Thyroid gland (tissue), 4 donors: ENCODE measurements at regions not wholly inside any gene's neighbourhood (a gene's known extent, or its start where the extent isn't known, plus 50 kb on each side); places are given as distances from the start of the nearest gene placed in this dataset.

Source experiments
- DNase-seq, 2 donors: peaks; one replicate each; pipeline ENCODE4 v3.0.0-alpha.2; 2019
- H3K27ac ChIP-seq, 3 donors: fragments of 200-600 bp; sonication (generic); 1 replicate in 2 of 3; 2 replicates in 1 of 3; pipeline ENCODE4 v1.5.1; 2016 to 2019; ENCODE audit warnings: mild to moderate bottlenecking in 1 of 3, moderate library complexity in 1 of 3
- H3K27me3 ChIP-seq: fragments of 200-600 bp; sonication (generic); one replicate; pipeline ENCODE4 v1.5.1; 2019
- H3K36me3 ChIP-seq, 2 donors: fragments of 200-600 bp; sonication (generic); one replicate each; pipeline ENCODE4 v1.5.1; 2016 to 2019
- H3K4me1 ChIP-seq, 2 donors: fragments of 200-600 bp; sonication (generic); one replicate each; pipeline ENCODE4 v1.5.1; 2017 to 2019
- H3K4me3 ChIP-seq, 3 donors: fragments of 200-600 bp; sonication (generic); replicated peaks in 1 of 3; 1 replicate in 2 of 3; 2 replicates in 1 of 3; pipeline ENCODE4 v1.5.1; 2016; ENCODE audit warnings: mild to moderate bottlenecking in 1 of 3
- H3K9me3 ChIP-seq: fragments of 200-600 bp; sonication (generic); one replicate; pipeline ENCODE4 v1.5.1; 2017
- POLR2A ChIP-seq, 2 donors: fragments of 450-650 bp; IDR thresholded peaks; one replicate each; pipeline ENCODE4 v1.6.1; 2017; ENCODE audit warnings: antibody characterized with exemption in 2 of 2, mild to moderate bottlenecking in 2 of 2, moderate library complexity in 1 of 2
- WGBS, 2 donors: methylation state at CpG; one replicate each; pipeline ENCODE4 v1.1.5; 2017; 5-methylcytosine and 5-hydroxymethylcytosine counted together
- intact Hi-C: fragments of 100-400 bp; cut with DNase I; formaldehyde crosslinking; loops from one replicate; pipeline ENCODE4 v1.15.1; 2023
- TF ChIP-seq, protein P1 (sequence below), 6 experiments: fragments of 200-600 bp in 3 of 6; fragments of 450-650 bp in 3 of 6; sonication (generic) in 3 of 6; IDR thresholded peaks; one replicate each; pipeline ENCODE4 v1.5.1; 2016 to 2019; ENCODE audit warnings: antibody characterized with exemption in 6 of 6, mild to moderate bottlenecking in 2 of 6, inconsistent platforms in 1 of 6, moderate library complexity in 1 of 6

GRCh38 chr3:150168698-150169097 lies 198.0 kb upstream of the PFN2 start:
- 40 to 52% methylated on average over 2 of the region's 2 CpGs for WGBS, 2 donors

GRCh38 chr3:150165396-150166094 lies 194.8 kb upstream of the PFN2 start:
- no peak overlapping the region for H3K27ac ChIP-seq
- no peaks in the 10 kb centered on the region for H3K9me3 ChIP-seq
- intact Hi-C loops = no loop called here
- H3K4me3 ChIP-seq = no peak overlapping the region
- TF ChIP-seq, protein P1, sequence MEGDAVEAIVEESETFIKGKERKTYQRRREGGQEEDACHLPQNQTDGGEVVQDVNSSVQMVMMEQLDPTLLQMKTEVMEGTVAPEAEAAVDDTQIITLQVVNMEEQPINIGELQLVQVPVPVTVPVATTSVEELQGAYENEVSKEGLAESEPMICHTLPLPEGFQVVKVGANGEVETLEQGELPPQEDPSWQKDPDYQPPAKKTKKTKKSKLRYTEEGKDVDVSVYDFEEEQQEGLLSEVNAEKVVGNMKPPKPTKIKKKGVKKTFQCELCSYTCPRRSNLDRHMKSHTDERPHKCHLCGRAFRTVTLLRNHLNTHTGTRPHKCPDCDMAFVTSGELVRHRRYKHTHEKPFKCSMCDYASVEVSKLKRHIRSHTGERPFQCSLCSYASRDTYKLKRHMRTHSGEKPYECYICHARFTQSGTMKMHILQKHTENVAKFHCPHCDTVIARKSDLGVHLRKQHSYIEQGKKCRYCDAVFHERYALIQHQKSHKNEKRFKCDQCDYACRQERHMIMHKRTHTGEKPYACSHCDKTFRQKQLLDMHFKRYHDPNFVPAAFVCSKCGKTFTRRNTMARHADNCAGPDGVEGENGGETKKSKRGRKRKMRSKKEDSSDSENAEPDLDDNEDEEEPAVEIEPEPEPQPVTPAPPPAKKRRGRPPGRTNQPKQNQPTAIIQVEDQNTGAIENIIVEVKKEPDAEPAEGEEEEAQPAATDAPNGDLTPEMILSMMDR (IDR thresholded peaks at IDR 0.05) = no peak
- TF ChIP-seq POLR2A (IDR thresholded peaks at IDR 0.05) = no peak
- peaks cover 0 to 12% of the 10 kb centered on the region in 2 donors for H3K4me1 ChIP-seq
- no peaks in the 10 kb centered on the region for H3K36me3 ChIP-seq
- DNase-seq = no peak
- no peaks in the 10 kb centered on the region for H3K27me3 ChIP-seq

More at GRCh38 chr3:150168698-150169097, 198.0 kb upstream of the PFN2 start:
- H3K4me1 ChIP-seq = peaks cover 0 to 12% of the 10 kb centered on the region in 2 donors
- no peaks in the 10 kb centered on the region for H3K36me3 ChIP-seq
- TF ChIP-seq POLR2A (IDR thresholded peaks at IDR 0.05) = no peak
- TF ChIP-seq, protein P1 (IDR thresholded peaks at IDR 0.05) = no peak
- H3K9me3 ChIP-seq = no peaks in the 10 kb centered on the region
- H3K27me3 ChIP-seq = no peaks in the 10 kb centered on the region
- no peak for DNase-seq
- intact Hi-C loops = no loop called here
- no peak overlapping the region for H3K4me3 ChIP-seq
- no peak overlapping the region for H3K27ac ChIP-seq

DNA sequence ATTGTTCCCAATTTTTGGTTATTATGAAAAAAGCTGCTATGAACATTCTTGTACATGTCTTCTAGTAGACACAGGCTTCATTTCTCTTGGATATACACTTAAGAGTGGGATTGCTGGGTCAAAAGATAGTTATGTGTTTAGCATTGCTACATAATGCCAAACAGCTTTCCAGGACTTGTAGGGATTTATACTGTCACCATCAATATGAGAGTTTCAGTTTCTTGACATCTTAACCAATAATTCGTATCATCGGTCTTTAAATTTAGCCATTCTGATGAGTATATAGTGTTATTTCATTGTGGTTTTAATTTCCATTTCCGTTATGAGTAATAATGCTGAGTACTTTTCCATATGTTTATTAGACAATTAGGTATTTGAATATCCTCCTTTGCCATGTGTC lies 190.3 kb upstream of the PFN2 start:
- DNase-seq = no peak
- no peak for TF ChIP-seq POLR2A (IDR thresholded peaks at IDR 0.05)
- TF ChIP-seq, protein P1 (IDR thresholded peaks at IDR 0.05) = no peak
- 94 to 95% methylated on average over 3 of the region's 3 CpGs for WGBS, 2 donors
- Histone ChIP-seq H3K27me3 (no peaks in the 10 kb centered on the region), H3K9me3 (no peaks in the 10 kb centered on the region), H3K4me1 (no peaks in the 10 kb centered on the region), H3K36me3 (no peaks in the 10 kb centered on the region), H3K4me3 (no peak overlapping the region), H3K27ac (no peak overlapping the region)
- intact Hi-C loops = no loop called here

- no peaks in the 10 kb centered on the region for H3K27me3 ChIP-seq
Observed at GRCh38 chr3:150158943-150159625, 188.4 kb upstream of the PFN2 start.

More at GRCh38 chr3:150158943-150159625, 188.4 kb upstream of the PFN2 start:
- DNase-seq = no peak
- Histone ChIP-seq H3K4me3 (no peak overlapping the region), H3K36me3 (no peaks in the 10 kb centered on the region), H3K27ac (no peak overlapping the region), H3K4me1 (no peaks in the 10 kb centered on the region), H3K9me3 (no peaks in the 10 kb centered on the region)
- TF ChIP-seq POLR2A (IDR thresholded peaks at IDR 0.05) = no peak
- TF ChIP-seq, protein P1 (IDR thresholded peaks at IDR 0.05) = no peak
- intact Hi-C loops = no loop called here
- 49 to 52% methylated on average over 3 of the region's 3 CpGs for WGBS, 2 donors
